Activated CD8-positive, alpha-beta T cell treated with anti-CD3 and anti-CD28 coated beads for 36 hours (primary cell): ENCODE measurements at regions not wholly inside any gene's neighbourhood (a gene's known extent, or its start where the extent isn't known, plus 50 kb on each side); places are given as distances from the start of the nearest gene placed in this dataset.

Source experiments
- ATAC-seq: fragments of 200-7000 bp; cut with Tn5 transposase; one replicate; pipeline ENCODE4 v1.10.0; 2021; ENCODE audit warnings: mild to moderate bottlenecking, moderate library complexity
- CTCF ChIA-PET: fragments of 350-600 bp; sonication (Branson Sonifier 250); formaldehyde crosslinking; loops from one replicate; lab custom pipeline; 2021; ENCODE audit warnings: antibody characterized with exemption; lab: Charles Lee
- POLR2A ChIA-PET: fragments of 350-600 bp; sonication (Branson Sonifier 250); formaldehyde crosslinking; loops from one replicate; lab custom pipeline; 2021; ENCODE audit warnings: antibody characterized with exemption; lab: Charles Lee
- DNase-seq: peaks from one replicate; pipeline ENCODE4 v3.0.0-alpha.2; 2020
- H3K27ac Mint-ChIP-seq: one replicate; pipeline ENCODE4 v1.8.0; 2021; ENCODE audit warnings: mild to moderate bottlenecking, mixed read lengths
- H3K27me3 Mint-ChIP-seq: one replicate; pipeline ENCODE4 v1.8.0; 2021; ENCODE audit warnings: mixed read lengths
- H3K36me3 Mint-ChIP-seq: one replicate; pipeline ENCODE4 v1.8.0; 2021; ENCODE audit warnings: low read depth, mixed read lengths
- H3K4me1 Mint-ChIP-seq: one replicate; pipeline ENCODE4 v1.8.0; 2021; ENCODE audit warnings: low read depth, mixed read lengths
- H3K4me3 Mint-ChIP-seq: one replicate; pipeline ENCODE4 v1.8.0; 2021; ENCODE audit warnings: mild to moderate bottlenecking, moderate library complexity, mixed read lengths
- H3K9me3 Mint-ChIP-seq: one replicate; pipeline ENCODE4 v1.8.0; 2021; ENCODE audit warnings: mixed read lengths
- intact Hi-C: fragments of 100-400 bp; cut with micrococcal nuclease; formaldehyde crosslinking; loops from one replicate; pipeline ENCODE4 v1.10.0; 2022
- TF ChIP-seq, protein P1 (sequence below): fragments of 200-600 bp; IDR thresholded peaks from one replicate; pipeline ENCODE4 v1.8.0; 2022; ENCODE audit warnings: antibody characterized with exemption, mild to moderate bottlenecking

GRCh38 chr2:128578406-128579390 is 260.0 kb upstream of the HS6ST1 start:
- POLR2A ChIA-PET: no interaction called here
- CTCF ChIA-PET: no interaction called here
- DNase-seq: no peak
- no peaks in the 10 kb centered on the region for H3K36me3 Mint-ChIP-seq
- H3K9me3 Mint-ChIP-seq: no peaks in the 10 kb centered on the region
- no peak overlapping the region for H3K4me3 Mint-ChIP-seq
- intact Hi-C loops: no loop called here
- no peaks in the 10 kb centered on the region for H3K27me3 Mint-ChIP-seq
- ATAC-seq: no peak
- TF ChIP-seq, protein P1, sequence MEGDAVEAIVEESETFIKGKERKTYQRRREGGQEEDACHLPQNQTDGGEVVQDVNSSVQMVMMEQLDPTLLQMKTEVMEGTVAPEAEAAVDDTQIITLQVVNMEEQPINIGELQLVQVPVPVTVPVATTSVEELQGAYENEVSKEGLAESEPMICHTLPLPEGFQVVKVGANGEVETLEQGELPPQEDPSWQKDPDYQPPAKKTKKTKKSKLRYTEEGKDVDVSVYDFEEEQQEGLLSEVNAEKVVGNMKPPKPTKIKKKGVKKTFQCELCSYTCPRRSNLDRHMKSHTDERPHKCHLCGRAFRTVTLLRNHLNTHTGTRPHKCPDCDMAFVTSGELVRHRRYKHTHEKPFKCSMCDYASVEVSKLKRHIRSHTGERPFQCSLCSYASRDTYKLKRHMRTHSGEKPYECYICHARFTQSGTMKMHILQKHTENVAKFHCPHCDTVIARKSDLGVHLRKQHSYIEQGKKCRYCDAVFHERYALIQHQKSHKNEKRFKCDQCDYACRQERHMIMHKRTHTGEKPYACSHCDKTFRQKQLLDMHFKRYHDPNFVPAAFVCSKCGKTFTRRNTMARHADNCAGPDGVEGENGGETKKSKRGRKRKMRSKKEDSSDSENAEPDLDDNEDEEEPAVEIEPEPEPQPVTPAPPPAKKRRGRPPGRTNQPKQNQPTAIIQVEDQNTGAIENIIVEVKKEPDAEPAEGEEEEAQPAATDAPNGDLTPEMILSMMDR: no peak
- H3K4me1 Mint-ChIP-seq: no peaks in the 10 kb centered on the region
- no peak overlapping the region for H3K27ac Mint-ChIP-seq

DNA sequence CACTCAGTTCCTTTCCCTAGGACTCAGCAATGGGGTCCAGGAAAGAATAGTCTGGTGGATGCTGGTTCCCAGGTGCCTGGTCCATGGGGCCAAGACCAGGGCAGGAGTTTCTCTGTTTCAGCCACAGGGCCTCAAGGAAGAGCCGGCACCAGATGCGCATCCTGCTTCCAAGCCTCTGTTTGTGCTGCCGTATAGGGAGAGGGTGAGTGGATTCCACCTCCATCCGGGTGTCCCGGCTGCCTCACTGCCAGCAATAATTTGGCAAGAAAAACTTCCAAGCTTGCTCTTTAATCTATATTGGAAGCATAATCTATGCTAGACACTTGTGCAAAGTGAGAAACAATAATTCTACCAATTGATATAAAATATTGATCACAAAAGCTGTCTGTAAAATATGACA is 261.2 kb upstream of the HS6ST1 start:
- POLR2A ChIA-PET: no interaction called here
- TF ChIP-seq, protein P1: no peak

GRCh38 chr2:128580988-128581848 is 262.6 kb upstream of the HS6ST1 start:
- Mint-ChIP-seq H3K27me3 (no peaks in the 10 kb centered on the region), H3K9me3 (peaks cover 2% of the 10 kb centered on the region), H3K4me1 (no peaks in the 10 kb centered on the region), H3K36me3 (no peaks in the 10 kb centered on the region), H3K27ac (no peak overlapping the region), H3K4me3 (no peak overlapping the region)
- DNase-seq (no peak), ATAC-seq (no peak)
- POLR2A ChIA-PET: no interaction called here
- TF ChIP-seq, protein P1: no peak
- intact Hi-C loops: no loop called here
- CTCF ChIA-PET: no interaction called here

More for the DNA sequence above, 261.2 kb upstream of the HS6ST1 start:
- CTCF ChIA-PET: no interaction called here
- no peaks in the 10 kb centered on the region for H3K4me1 Mint-ChIP-seq
- H3K27me3 Mint-ChIP-seq: no peaks in the 10 kb centered on the region
- peaks cover 2% of the 10 kb centered on the region for H3K9me3 Mint-ChIP-seq
- no peak overlapping the region for H3K27ac Mint-ChIP-seq
- H3K4me3 Mint-ChIP-seq: no peak overlapping the region
- H3K36me3 Mint-ChIP-seq: no peaks in the 10 kb centered on the region
- intact Hi-C loops: no loop called here
- ATAC-seq: no peak
- DNase-seq: no peak

- TF ChIP-seq, protein P1: no peak
- DNase-seq: no peak
- Mint-ChIP-seq H3K27me3 (no peaks in the 10 kb centered on the region), H3K4me1 (no peaks in the 10 kb centered on the region), H3K9me3 (peaks cover 2% of the 10 kb centered on the region), H3K36me3 (no peaks in the 10 kb centered on the region), H3K4me3 (no peak overlapping the region), H3K27ac (no peak overlapping the region)
- CTCF ChIA-PET: no interaction called here
- intact Hi-C loops: no loop called here
- POLR2A ChIA-PET: no interaction called here
- no peak for ATAC-seq
Observed at GRCh38 chr2:128581849-128582244, 263.2 kb upstream of the HS6ST1 start.
